HCT116 (cell line): ENCODE measurements at regions not wholly inside any gene's neighbourhood (a gene's known extent, or its start where the extent isn't known, plus 50 kb on each side); places are given as distances from the start of the nearest gene placed in this dataset.
A peak's percentile ranks its signal among the peaks of the same experiment; 100 is the strongest.

Experiments
- ATAC-seq: fragments of 200-7000 bp; cut with Tn5 transposase; 2 replicates; pipeline ENCODE4 v1.9.1; 2020; ENCODE audit warnings: mild to moderate bottlenecking, moderate library complexity
- BruUV-seq: library from RNA; stranded (reverse); fragments of 400-500 nt; replicated peaks from 2 replicates; lab custom pipeline; 2021; lab: Mats Ljungman, UMichigan
- CTCF ChIA-PET: fragments of 300-600 bp; sonication (Branson Sonifier 250); formaldehyde crosslinking; loops from one replicate; lab custom pipeline; 2021; ENCODE audit warnings: antibody characterized with exemption; lab: Charles Lee
- POLR2A ChIA-PET: fragments of 300-600, 350-600 bp; sonication (Branson Sonifier 250); formaldehyde crosslinking; loops from one replicate; lab custom pipeline; 2021; ENCODE audit warnings: antibody characterized with exemption; lab: Charles Lee
- RAD21 ChIA-PET, 2 experiments: fragments of 300-600 bp; sonication (Branson Sonifier 250); formaldehyde crosslinking; loops; one replicate each; lab custom pipeline; 2023; ENCODE audit warnings: low total read pairs in 2 of 2; ENCODE audit not compliant: uncharacterized antibody in 2 of 2, unreplicated experiment in 2 of 2, low non-redundant PET in 1 of 2; lab: Charles Lee
- DNase-seq: peaks from one replicate; pipeline ENCODE4 v3.0.0-alpha.2; 2010; ENCODE audit warnings: low read depth, low spot score
- H2AFZ ChIP-seq: fragments of 200-600 bp; shearing (Covaris generic), sonication (generic); 2 replicates; pipeline ENCODE4 v1.6.1; 2017; ENCODE audit warnings: low read depth, mixed run types, mixed read lengths, antibody characterized with exemption, low read length; ENCODE audit not compliant: poor library complexity, severe bottlenecking
- H3K27ac ChIP-seq: 2 replicates; pipeline ENCODE4 v1.5.1; 2012; ENCODE audit warnings: low read depth, low read length
- H3K27me3 ChIP-seq: fragments of 200-600 bp; sonication (generic); 2 replicates; pipeline ENCODE4 v1.6.1; 2016; ENCODE audit warnings: mixed run types, low read length, mixed read lengths; ENCODE audit not compliant: insufficient read depth
- H3K36me3 ChIP-seq, 2 experiments: fragments of 200-500 bp in 1 of 2; fragments of 200-600 bp in 1 of 2; sonication (Bioruptor generic) in 1 of 2; sonication (generic) in 1 of 2; 2 replicates each; pipeline versions ENCODE4 v1.5.1 to v1.6.1; 2014 to 2016; ENCODE audit warnings: low read length in 2 of 2, inconsistent platforms in 1 of 2, mixed read lengths in 1 of 2, mixed run types in 1 of 2; ENCODE audit not compliant: insufficient read depth in 2 of 2, control insufficient read depth in 1 of 2
- H3K4me1 ChIP-seq, 2 experiments: fragments of 200-600 bp in 1 of 2; sonication (generic) in 1 of 2; 2 replicates each; pipeline versions ENCODE4 v1.5.1 to v1.6.1; 2012 to 2017; ENCODE audit warnings: low read length in 2 of 2, inconsistent platforms in 1 of 2, mild to moderate bottlenecking in 1 of 2, mixed read lengths in 1 of 2, mixed run types in 1 of 2, moderate library complexity in 1 of 2; ENCODE audit not compliant: insufficient read depth in 2 of 2, control insufficient read depth in 1 of 2
- H3K4me2 ChIP-seq: fragments of 200-600 bp; sonication (generic); 2 replicates; pipeline ENCODE4 v1.6.1; 2017; ENCODE audit warnings: mixed run types, low read length, mixed read lengths
- H3K4me3 ChIP-seq, 2 experiments: fragments of 200-600 bp in 1 of 2; sonication (generic) in 1 of 2; replicated peaks in 1 of 2; 2 replicates each; pipeline ENCODE4 v1.5.1; 2011 to 2016; ENCODE audit warnings: low read length in 2 of 2, control low read depth in 1 of 2, low read depth in 1 of 2, mild to moderate bottlenecking in 1 of 2, mixed read lengths in 1 of 2, mixed run types in 1 of 2
- H3K79me2 ChIP-seq: fragments of 200-600 bp; sonication (generic); 2 replicates; pipeline ENCODE4 v1.6.1; 2017; ENCODE audit warnings: mild to moderate bottlenecking, mixed run types, low read length, moderate library complexity, mixed read lengths; ENCODE audit not compliant: insufficient read depth
- H3K9ac ChIP-seq: fragments of 200-600 bp; sonication (generic); 2 replicates; pipeline ENCODE4 v1.6.1; 2016; ENCODE audit warnings: low read length, mixed read lengths
- H3K9me2 ChIP-seq: fragments of 200-600 bp; sonication (generic), shearing (Covaris generic); 2 replicates; pipeline ENCODE4 v1.6.1; 2017; ENCODE audit warnings: mixed run types, mild to moderate bottlenecking, moderate library complexity; ENCODE audit not compliant: insufficient read depth
- H3K9me3 ChIP-seq, 2 experiments: fragments of 200-500 bp in 1 of 2; fragments of 200-600 bp in 1 of 2; sonication (Bioruptor generic) in 1 of 2; sonication (generic) in 1 of 2; 2 replicates each; pipeline ENCODE4 v1.6.1; 2014 to 2017; ENCODE audit warnings: low read length in 2 of 2, mixed read lengths in 2 of 2, inconsistent platforms in 1 of 2, low read depth in 1 of 2, mild to moderate bottlenecking in 1 of 2, mixed run types in 1 of 2, moderate library complexity in 1 of 2; ENCODE audit not compliant: control insufficient read depth in 1 of 2, insufficient read depth in 1 of 2
- H4K20me1 ChIP-seq: fragments of 200-600 bp; sonication (generic), shearing (Covaris generic); 2 replicates; pipeline ENCODE4 v1.6.1; 2017; ENCODE audit warnings: mixed run types, mild to moderate bottlenecking, moderate library complexity; ENCODE audit not compliant: insufficient read depth
- CBX3 ChIP-seq: IDR thresholded peaks from 2 replicates; pipeline ENCODE4 v1.6.1; 2012; ENCODE audit warnings: low read depth
- EGR1 ChIP-seq: IDR thresholded peaks from 2 replicates; pipeline ENCODE4 v1.6.1; 2012; ENCODE audit warnings: low read depth
- ELF1 ChIP-seq: IDR thresholded peaks from 2 replicates; pipeline ENCODE4 v1.6.1; 2012; ENCODE audit warnings: low read depth, borderline replicate concordance
- EZH2phosphoT487 ChIP-seq: fragments of 200-600 bp; IDR thresholded peaks from 2 replicates; pipeline ENCODE4 v1.6.1; 2018; ENCODE audit warnings: antibody characterized with exemption, borderline replicate concordance
- FOSL1 ChIP-seq: IDR thresholded peaks from 2 replicates; pipeline ENCODE4 v1.6.1; 2012; ENCODE audit warnings: low read depth
- JUND ChIP-seq: IDR thresholded peaks from 2 replicates; pipeline ENCODE4 v1.6.1; 2012
- MAX ChIP-seq: IDR thresholded peaks from 2 replicates; pipeline ENCODE4 v1.6.1; 2012
- POLR2A ChIP-seq: IDR thresholded peaks from 2 replicates; pipeline ENCODE4 v1.7.0; 2011; ENCODE audit warnings: borderline replicate concordance; ENCODE audit not compliant: insufficient read depth, insufficient read length; ENCODE audit errors: extremely low read depth
- RAD21 ChIP-seq: IDR thresholded peaks from 2 replicates; pipeline ENCODE4 v1.6.1; 2012; ENCODE audit warnings: low read depth, mild to moderate bottlenecking
- REST ChIP-seq: IDR thresholded peaks from 2 replicates; pipeline ENCODE4 v1.6.1; 2012; ENCODE audit warnings: low read depth
- SIN3A ChIP-seq: IDR thresholded peaks from 2 replicates; pipeline ENCODE4 v1.6.1; 2012; ENCODE audit warnings: low read depth
- SRF ChIP-seq: IDR thresholded peaks from 2 replicates; pipeline ENCODE4 v1.6.1; 2012; ENCODE audit warnings: low read depth
- ZFX ChIP-seq: fragments of 450-650 bp; IDR thresholded peaks from 2 replicates; pipeline ENCODE4 v1.6.1; 2017
- intact Hi-C: fragments of 100-400 bp; cut with micrococcal nuclease; formaldehyde crosslinking; loops from 2 replicates; pipeline ENCODE4 v1.10.0; 2022
- TF ChIP-seq, protein P1 (sequence below): IDR thresholded peaks from 2 replicates; pipeline ENCODE4 v1.6.1; 2011; ENCODE audit warnings: mild to moderate bottlenecking, low read length, moderate library complexity; ENCODE audit not compliant: insufficient replicate concordance; ENCODE audit errors: extremely low read depth
- TF ChIP-seq, protein P2 (sequence below): IDR thresholded peaks from 2 replicates; pipeline ENCODE4 v1.6.1; 2012

DNA sequence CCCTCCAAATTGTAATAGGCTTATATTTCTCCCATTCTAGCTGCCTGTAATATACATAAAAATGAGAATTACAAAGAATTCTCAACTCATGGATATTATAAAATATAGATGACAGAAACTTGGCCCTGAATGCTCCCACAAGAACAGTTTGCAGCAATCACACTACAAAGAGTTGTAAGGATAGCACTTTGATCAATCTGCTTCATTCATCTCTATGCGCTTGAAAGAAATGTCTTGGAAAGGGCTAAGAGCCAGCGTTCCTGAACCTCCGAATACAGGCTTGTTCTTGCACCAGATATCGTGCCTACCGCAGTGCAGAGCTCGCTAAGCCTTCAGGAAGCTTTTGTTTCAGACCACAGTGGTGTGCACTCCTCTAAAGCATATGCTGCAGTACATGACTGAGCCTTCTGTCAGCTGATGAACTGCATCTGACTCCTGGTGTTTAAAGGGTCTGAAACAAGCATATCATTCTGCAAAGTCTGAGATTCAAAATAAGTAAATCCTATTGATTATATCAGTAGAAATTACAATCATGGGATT, 417.6 kb upstream of the ZFP42 start:
- ChIA-PET POLR2A (no interaction called here), RAD21 (no interaction called here), CTCF (no interaction called here)
- no peaks in the 10 kb centered on the region for H3K9me3 ChIP-seq
- no peak overlapping the region for H3K27ac ChIP-seq
- peaks cover 0 to 6% of the 10 kb centered on the region in 2 experiments; a peak in 1 of 4 replicates for H3K36me3 ChIP-seq
- intact Hi-C loops: no loop called here
- BruUV-seq: no TSS peak
- H3K4me1 ChIP-seq: no peaks in the 10 kb centered on the region
- ATAC-seq (no peak), DNase-seq (no peak)
- no peak overlapping the region for H2AFZ ChIP-seq
- TF ChIP-seq ELF1 (no peak), FOSL1 (no peak), MAX (no peak), EGR1 (no peak), POLR2A (no peak)
- TF ChIP-seq, protein P1, sequence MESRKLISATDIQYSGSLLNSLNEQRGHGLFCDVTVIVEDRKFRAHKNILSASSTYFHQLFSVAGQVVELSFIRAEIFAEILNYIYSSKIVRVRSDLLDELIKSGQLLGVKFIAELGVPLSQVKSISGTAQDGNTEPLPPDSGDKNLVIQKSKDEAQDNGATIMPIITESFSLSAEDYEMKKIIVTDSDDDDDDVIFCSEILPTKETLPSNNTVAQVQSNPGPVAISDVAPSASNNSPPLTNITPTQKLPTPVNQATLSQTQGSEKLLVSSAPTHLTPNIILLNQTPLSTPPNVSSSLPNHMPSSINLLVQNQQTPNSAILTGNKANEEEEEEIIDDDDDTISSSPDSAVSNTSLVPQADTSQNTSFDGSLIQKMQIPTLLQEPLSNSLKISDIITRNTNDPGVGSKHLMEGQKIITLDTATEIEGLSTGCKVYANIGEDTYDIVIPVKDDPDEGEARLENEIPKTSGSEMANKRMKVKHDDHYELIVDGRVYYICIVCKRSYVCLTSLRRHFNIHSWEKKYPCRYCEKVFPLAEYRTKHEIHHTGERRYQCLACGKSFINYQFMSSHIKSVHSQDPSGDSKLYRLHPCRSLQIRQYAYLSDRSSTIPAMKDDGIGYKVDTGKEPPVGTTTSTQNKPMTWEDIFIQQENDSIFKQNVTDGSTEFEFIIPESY: no peak
- no peaks in the 10 kb centered on the region for H3K27me3 ChIP-seq
- no peak overlapping the region for H3K4me2 ChIP-seq
- no peaks in the 10 kb centered on the region for H3K79me2 ChIP-seq
- no peak overlapping the region for H3K4me3 ChIP-seq
- no peaks in the 10 kb centered on the region for H4K20me1 ChIP-seq
- no peak overlapping the region for H3K9ac ChIP-seq
- H3K9me2 ChIP-seq: no peaks in the 10 kb centered on the region

- peak overlapping the region; percentile 63 for H3K4me3 ChIP-seq
- intact Hi-C loops: no loop called here
- peak overlapping the region; percentile 63 for H3K9ac ChIP-seq
- no peaks in the 10 kb centered on the region for H3K9me2 ChIP-seq
- H3K4me1 ChIP-seq: peaks cover 2 to 16% of the 10 kb centered on the region in 2 experiments; a peak in 3 of 4 replicates
- ChIA-PET CTCF (interaction anchor here (0.9 kb wide), 1 partner anchor 20 kb away, joined by 5 read pairs; no protein-coding TSS in a partner anchor), POLR2A (interaction anchor here (1.1 to 1.2 kb wide), 2 partner anchors 12 to 639 kb away, joined by 3 to 4 read pairs; no protein-coding TSS in a partner anchor), RAD21 (no interaction called here)
- ATAC-seq (peak; percentile 88), DNase-seq (peak; percentile 73)
- peak overlapping the region; percentile 62 for H3K27ac ChIP-seq
- peak overlapping the region; percentile 83 for H3K4me2 ChIP-seq
- H3K36me3 ChIP-seq: no peaks in the 10 kb centered on the region
- no peaks in the 10 kb centered on the region for H3K27me3 ChIP-seq
- no TSS peak for BruUV-seq
- no peaks in the 10 kb centered on the region for H3K9me3 ChIP-seq
- peak overlapping the region; percentile 93 for H2AFZ ChIP-seq
- H4K20me1 ChIP-seq: no peaks in the 10 kb centered on the region
- H3K79me2 ChIP-seq: no peaks in the 10 kb centered on the region
- no peak for TF ChIP-seq EZH2phosphoT487
- no peak for TF ChIP-seq POLR2A
- peak; percentile 71 for TF ChIP-seq SRF
- TF ChIP-seq RAD21: peak; percentile 25; the same call in 1 of the 2 replicates
- peak; percentile 41; the same call in 1 of the 2 replicates for TF ChIP-seq CBX3
- TF ChIP-seq REST: no peak
- TF ChIP-seq MAX: peak; percentile 57
- no peak for TF ChIP-seq ZFX
- no peak for TF ChIP-seq EGR1
- TF ChIP-seq, protein P2, sequence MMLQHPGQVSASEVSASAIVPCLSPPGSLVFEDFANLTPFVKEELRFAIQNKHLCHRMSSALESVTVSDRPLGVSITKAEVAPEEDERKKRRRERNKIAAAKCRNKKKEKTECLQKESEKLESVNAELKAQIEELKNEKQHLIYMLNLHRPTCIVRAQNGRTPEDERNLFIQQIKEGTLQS: no peak
- TF ChIP-seq SIN3A: peak; percentile 57
- TF ChIP-seq JUND: 0 out of 2 replicates have a peak, but pooled peaks have one; percentile 24
These were observed 408.7 kb upstream of the ZFP42 start for GRCh38 chr4:187586892-187587291.
